Activated CD4-positive, alpha-beta T cell treated with anti-CD3 and anti-CD28 coated beads, Interleukin-10, Interleukin-2, amounts not matched to agents 100 ng/mL and 50 ng/mL, durations not matched to agents 16 hours and 8 hours (primary cell): ENCODE measurements at regions not wholly inside any gene's neighbourhood (a gene's known extent, or its start where the extent isn't known, plus 50 kb on each side); places are given as distances from the start of the nearest gene placed in this dataset.
"Not testable (repeated sequence)": the region's sequence is repeated elsewhere in the genome, so short reads cannot be mapped to it uniquely, and the experiment has no call there.

Experiments
- DNase-seq: peaks from one replicate; pipeline ENCODE4 v3.0.0-alpha.2; 2020

DNA sequence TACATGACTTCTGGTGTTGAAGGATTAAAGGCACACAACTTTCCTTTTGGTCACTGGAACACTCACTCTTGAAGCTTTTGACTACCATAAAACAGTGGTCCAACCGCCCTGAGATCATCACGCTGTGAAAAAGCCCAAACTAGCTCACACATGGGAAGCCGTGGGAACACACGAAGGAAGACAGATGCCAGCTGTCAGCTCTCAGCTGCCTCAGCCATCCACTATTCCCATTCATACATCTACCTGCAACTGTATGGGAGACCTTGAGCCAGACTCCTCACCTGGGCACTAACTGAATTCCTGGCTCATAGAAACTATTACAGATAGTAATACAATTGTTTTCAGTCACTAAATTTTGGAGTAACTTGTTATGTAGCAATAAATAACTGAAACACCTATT lies 246.1 kb downstream of the MSX2 start:
- DNase-seq, result no peak

DNA sequence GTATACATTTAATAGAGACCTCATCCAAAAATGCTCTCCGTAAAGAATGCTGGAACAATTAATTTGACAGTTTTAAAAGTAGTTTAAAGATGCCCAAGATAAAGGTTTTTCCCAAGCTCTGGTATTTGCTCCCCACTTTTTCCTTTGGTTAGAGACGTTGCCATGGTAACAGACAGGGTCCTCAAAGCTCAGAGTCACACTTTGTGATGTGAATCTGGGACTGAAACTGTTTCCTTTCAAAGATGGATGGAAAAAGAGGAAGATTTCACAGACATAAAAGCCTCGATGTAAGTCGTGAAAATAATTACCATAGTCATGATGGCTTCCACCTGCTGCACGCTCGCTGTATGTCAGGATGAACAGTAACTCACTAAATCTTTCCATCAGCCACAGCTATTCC lies 229.5 kb downstream of the MSX2 start:
- DNase-seq, result no peak

DNA sequence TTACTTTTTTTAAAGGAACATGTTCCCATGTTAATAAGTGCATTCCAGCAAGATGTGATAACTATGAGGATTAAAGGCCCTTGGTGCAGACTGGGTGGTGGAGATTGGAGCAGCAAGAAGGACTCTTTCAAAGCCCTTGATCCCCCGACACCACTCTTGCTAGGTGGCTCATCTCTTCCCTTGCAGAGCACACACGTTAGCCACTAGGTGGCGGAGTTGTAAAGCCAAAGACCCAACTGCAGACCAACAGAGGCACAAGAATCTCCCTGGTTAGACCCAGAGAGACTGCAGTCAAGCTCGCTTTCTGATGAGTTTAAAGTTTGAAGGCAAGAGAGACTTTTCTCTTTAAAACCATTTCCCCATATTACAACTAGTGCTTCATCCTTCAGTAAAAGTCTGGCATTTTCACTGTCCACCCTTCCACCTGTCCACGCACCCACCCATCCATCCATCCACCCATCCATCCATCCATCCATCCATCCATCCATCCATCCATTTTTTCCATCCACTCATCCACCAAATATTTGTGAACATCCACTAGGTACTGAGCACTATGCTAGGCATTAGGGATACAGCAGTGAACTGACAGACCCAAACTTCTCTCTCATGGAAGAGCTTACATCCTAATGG lies 226.9 kb downstream of the MSX2 start:
- DNase-seq, result peak; percentile 69

- DNase-seq, result no peak
Measured at GRCh38 chr5:174947548-174947947, 223.2 kb downstream of the MSX2 start.

DNA sequence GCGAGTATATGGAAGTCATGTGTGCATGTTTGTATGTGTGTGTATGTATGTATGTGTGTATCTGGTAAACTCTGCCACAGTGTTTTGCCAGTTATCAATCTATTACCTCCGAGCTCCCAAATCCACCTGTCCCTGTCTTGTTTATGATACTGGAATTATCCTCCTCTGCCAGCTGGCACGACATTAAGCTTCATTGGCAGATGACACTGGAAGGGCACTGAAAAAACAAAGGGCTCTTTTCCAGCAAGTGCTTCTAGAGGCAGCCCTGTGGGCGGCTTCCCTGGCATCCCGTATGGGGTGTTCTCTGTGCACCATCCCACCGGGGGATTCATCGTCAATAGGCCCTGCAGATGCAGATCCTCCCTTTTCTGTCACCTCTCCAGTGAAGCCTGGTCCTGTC lies 221.5 kb downstream of the MSX2 start:
- no peak for DNase-seq

DNA sequence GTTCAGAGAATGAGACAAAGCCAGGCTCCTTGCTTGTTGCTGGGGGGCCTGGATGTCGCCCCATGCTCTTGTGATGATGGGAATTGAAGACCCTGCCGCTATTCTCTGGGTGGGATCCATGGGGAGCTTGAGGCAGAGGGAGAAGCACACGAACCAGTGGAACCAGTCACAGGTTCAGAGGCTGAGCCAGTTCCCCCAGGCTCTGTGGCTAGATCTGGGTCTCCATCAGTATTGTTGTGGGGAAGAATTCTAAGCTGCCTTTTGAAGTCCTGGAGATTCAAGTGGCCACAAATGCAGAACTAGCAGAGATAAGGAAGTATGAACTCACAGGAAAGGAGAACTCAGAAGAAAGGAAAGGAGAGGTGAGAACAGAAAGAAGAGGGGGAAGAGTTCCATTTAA lies 219.4 kb downstream of the MSX2 start:
- DNase-seq, result no peak

GRCh38 chr5:174943002-174943401 lies 218.6 kb downstream of the MSX2 start:
- DNase-seq, result not testable (repeated sequence)

GRCh38 chr5:174937201-174938123 lies 213.1 kb downstream of the MSX2 start:
- no peak for DNase-seq

GRCh38 chr5:174935854-174936474 lies 211.6 kb downstream of the MSX2 start:
- peak; percentile 33 for DNase-seq

- DNase-seq, result not testable (repeated sequence)
Measured at GRCh38 chr5:174931033-174931432, 206.7 kb downstream of the MSX2 start.

- DNase-seq, result no peak
Measured at GRCh38 chr5:174925586-174925985, 201.2 kb downstream of the MSX2 start.

DNA sequence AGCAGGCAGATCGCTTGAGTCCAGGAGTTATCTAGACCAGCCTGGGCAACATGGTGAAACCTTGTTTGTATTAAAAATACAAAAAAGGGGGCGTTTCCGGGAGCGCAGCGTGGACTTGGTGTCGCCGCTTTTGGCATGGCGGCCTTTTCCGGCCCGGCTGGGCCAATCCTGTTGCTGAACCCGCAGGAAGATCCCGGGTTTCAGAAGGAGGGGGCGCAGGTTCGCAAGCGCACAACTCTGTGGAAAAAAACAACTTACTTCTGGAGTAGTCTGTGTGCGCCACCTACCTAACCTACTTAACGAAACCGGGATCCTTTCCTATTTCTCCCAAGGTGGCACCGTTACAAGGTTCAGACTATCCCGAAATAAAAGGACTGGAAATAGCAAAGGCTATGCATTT lies 198.6 kb downstream of the MSX2 start:
- DNase-seq, result no peak

DNA sequence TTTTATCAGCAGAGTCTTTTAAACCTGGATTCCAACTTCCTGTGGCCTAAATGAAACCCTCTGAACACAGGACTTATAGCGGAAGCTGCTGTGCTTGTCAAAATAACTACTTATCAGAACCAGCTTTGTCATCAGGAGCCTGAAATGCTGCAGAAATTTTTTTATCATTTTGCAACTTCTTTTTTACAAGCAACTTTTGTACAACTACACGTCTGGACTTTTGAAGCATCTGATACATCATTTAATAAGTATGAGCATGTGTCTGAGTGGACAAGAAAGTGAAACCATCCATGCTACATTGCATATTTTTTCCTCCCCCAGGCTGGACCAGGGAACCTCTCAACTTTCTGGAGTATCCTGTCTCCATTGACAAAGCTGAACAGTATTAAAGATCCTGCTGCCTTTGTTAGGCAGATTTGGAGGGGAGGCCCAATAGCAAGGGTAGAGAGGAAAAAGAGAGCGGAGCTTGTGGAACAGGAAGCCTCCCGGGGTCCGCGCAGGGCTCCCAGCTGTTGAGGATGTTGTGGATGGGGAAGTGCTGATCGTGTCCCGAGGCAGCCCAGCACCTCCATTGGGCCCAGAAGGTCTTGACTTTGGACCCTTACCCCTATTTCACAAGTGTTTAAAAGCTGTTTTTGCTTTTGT lies 196.6 kb downstream of the MSX2 start:
- DNase-seq, result no peak

DNA sequence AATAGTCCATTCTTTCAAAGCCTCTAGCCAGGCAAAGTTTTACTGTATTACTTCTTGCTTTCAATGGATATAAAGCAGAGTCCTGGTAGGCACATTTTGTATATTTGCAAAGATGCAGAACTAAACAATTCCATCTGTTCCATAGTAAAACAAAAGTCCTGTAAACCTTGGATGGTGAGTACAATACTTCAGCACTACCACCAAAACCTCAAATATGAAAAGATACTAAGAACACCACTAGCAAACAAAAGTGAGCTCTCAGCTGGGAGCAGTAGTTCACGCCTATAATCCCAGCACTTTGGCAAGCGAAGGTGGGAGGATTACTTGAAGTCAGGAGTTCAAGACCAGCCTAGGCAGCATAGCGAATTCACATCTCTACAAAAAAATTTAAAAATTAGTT lies 195.0 kb downstream of the MSX2 start:
- no peak for DNase-seq

GRCh38 chr5:174918655-174919054 lies 194.3 kb downstream of the MSX2 start:
- DNase-seq, result no peak

GRCh38 chr5:174917976-174918554 lies 193.7 kb downstream of the MSX2 start:
- DNase-seq, result no peak

GRCh38 chr5:174917435-174917834 lies 193.1 kb downstream of the MSX2 start:
- not testable (repeated sequence) for DNase-seq

- DNase-seq, result not testable (repeated sequence)
Measured at GRCh38 chr5:174916924-174917323, 192.5 kb downstream of the MSX2 start.

DNA sequence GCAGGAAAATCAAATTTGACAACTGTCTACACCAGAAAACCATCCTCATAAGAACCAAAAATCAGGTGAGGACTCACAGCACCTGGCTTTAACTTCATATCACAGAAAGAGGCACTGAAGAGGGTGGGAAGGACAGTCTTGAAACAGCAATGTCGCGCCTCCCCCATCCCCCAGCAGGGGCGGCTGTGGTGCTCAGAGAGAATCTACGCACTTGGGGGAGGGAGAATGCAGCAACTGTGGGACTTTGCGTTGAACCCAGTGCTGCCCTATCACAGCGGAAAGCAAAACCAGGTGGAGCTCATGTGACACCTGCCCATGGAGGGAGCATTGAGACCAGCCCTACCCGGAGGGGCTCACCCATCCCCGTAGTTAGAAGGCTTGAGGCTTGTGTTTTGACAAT lies 191.8 kb downstream of the MSX2 start:
- DNase-seq, result no peak

GRCh38 chr5:174911118-174911517 lies 186.7 kb downstream of the MSX2 start:
- no peak for DNase-seq

GRCh38 chr5:174910245-174910737 lies 185.9 kb downstream of the MSX2 start:
- peak; percentile 66 for DNase-seq

DNA sequence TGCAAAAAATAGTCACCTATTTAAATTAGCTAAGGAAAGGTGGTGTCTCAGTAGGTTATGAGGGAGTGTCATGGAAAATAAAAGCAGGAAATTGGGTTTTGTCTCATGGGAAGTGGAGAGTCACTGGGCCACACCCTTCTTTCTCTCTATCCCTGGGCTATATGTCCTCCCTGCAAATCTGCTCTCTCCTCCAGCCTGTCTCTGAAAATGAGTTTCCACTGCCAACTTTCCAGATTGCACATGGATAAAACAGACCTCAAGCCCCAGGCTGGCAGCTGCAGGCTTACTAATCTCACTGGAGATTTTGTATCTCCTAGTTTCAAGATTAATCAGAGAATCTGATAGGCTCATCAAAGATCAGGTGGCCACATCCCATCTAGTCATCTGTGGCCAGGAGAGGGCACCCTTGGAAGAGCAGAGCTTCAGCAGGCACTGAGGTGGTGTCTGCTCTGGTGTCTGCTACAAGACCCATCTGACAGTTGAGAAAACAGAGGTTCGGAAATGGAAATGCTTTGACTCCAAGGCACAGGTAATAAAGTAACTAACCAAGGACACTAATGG lies 178.9 kb downstream of the MSX2 start:
- DNase-seq, result peak; percentile 14
